Breast epithelium (tissue), 3 donors: ENCODE measurements at regions not wholly inside any gene's neighbourhood (a gene's known extent, or its start where the extent isn't known, plus 50 kb on each side); places are given as distances from the start of the nearest gene placed in this dataset.

ENCODE experiments used
- CTCF ChIP-seq, 3 donors: fragments of 450-650 bp; IDR thresholded peaks; one replicate each; pipeline ENCODE4 v1.5.1; 2016 to 2017; ENCODE audit warnings: antibody characterized with exemption in 3 of 3, mild to moderate bottlenecking in 3 of 3, moderate library complexity in 3 of 3
- POLR2A ChIP-seq: fragments of 450-650 bp; IDR thresholded peaks from one replicate; pipeline ENCODE4 v1.6.1; 2016; ENCODE audit warnings: antibody characterized with exemption, mild to moderate bottlenecking, moderate library complexity

DNA sequence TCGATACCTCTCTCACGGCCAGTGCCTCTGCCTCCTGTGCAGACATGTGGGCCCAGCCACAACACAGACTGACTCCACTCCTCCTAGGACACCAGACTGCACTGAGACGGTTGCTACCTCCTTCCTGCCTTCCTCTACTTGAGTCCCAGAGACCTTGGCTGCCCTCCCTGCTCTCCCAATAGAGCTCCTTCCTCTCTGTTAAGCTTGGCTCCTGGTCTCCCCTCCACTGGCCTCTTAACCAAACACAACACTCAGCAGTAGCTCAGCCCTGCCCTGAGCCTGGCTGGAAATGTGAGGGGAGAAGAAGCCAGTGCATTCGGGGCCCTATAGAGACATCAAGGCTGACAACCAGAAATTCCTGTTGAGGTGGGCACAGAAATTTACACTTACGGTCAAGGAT, 102.0 kb downstream of the HTR5A start:
- TF ChIP-seq CTCF (IDR thresholded peaks at IDR 0.05) (no peak), POLR2A (no peak)
